Brain microvascular endothelial cell (primary cell): ENCODE measurements at regions not wholly inside any gene's neighbourhood (a gene's known extent, or its start where the extent isn't known, plus 50 kb on each side); places are given as distances from the start of the nearest gene placed in this dataset.

Source experiments
- DNase-seq: peaks from one replicate; pipeline ENCODE4 v3.0.0-alpha.2; 2020
- H3K27ac ChIP-seq: fragments of 250-450 bp; sonication (Bioruptor Pico); 2 replicates; pipeline ENCODE4 v1.5.1; 2020; ENCODE audit warnings: mild to moderate bottlenecking, moderate library complexity
- H3K27me3 ChIP-seq: fragments of 250-450 bp; sonication (Bioruptor Pico); replicated peaks from 2 replicates; pipeline ENCODE4 v1.5.1; 2020; ENCODE audit warnings: mild to moderate bottlenecking
- H3K36me3 ChIP-seq: fragments of 250-450 bp; sonication (Bioruptor Pico); replicated peaks from 2 replicates; pipeline ENCODE4 v1.5.1; 2020; ENCODE audit warnings: mild to moderate bottlenecking
- H3K4me3 ChIP-seq: 2 replicates; pipeline ENCODE4 v1.5.1; 2011; ENCODE audit warnings: low read depth, mild to moderate bottlenecking, control low read depth, low read length, moderate library complexity
- CTCF ChIP-seq: IDR thresholded peaks from 2 replicates; pipeline ENCODE4 v1.5.1; 2011; ENCODE audit warnings: low read depth, mild to moderate bottlenecking, moderate library complexity, low read length, control low read depth, inconsistent platforms; ENCODE audit errors: missing control alignments
- in situ Hi-C: cut with HindIII; loops from 2 replicates; pipeline ENCODE4 v1.10.0; 2017; ENCODE audit warnings: low sequenced_read_pairs, low pct_ligation_motif_present

GRCh38 chr1:96020378-96020777 is 701.2 kb upstream of the PTBP2 start:
- H3K36me3 ChIP-seq, result no peaks in the 10 kb centered on the region
- no peak overlapping the region for H3K4me3 ChIP-seq
- no peak overlapping the region for H3K27ac ChIP-seq
- no peaks in the 10 kb centered on the region for H3K27me3 ChIP-seq
- no peak for DNase-seq
- in situ Hi-C loops, result no loop called here
- no peak for TF ChIP-seq CTCF

DNA sequence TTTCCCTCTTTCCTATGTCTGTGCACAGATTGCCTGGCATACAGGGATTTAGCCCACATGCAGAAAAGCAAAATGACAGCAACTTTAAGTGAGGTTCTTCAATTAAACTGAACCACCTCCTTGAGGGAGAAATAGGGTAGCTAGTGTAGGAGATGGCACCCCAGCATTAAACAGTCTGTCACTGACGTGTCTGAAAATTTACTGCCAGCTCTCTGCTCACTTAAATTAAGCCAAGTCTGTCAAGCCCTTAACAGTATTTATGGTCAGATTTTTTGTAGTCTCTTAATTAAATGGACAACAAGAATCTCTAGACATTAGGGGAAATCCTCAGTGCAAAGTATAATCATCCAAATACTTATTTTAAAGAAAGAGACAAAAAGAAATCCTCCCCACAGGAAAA is 696.5 kb upstream of the PTBP2 start:
- Histone ChIP-seq H3K4me3 (no peak overlapping the region), H3K36me3 (no peaks in the 10 kb centered on the region), H3K27me3 (no peaks in the 10 kb centered on the region), H3K27ac (no peak overlapping the region)
- in situ Hi-C loops, result no loop called here
- DNase-seq, result no peak
- no peak for TF ChIP-seq CTCF

GRCh38 chr1:96028071-96028470 is 693.5 kb upstream of the PTBP2 start:
- in situ Hi-C loops, result no loop called here
- no peak overlapping the region for H3K27ac ChIP-seq
- no peaks in the 10 kb centered on the region for H3K27me3 ChIP-seq
- no peak overlapping the region for H3K4me3 ChIP-seq
- no peak for TF ChIP-seq CTCF
- DNase-seq, result no peak
- H3K36me3 ChIP-seq, result no peaks in the 10 kb centered on the region

GRCh38 chr1:96030312-96030711 is 691.3 kb upstream of the PTBP2 start:
- no peak for TF ChIP-seq CTCF
- in situ Hi-C loops, result no loop called here

GRCh38 chr1:96034006-96034405 is 687.6 kb upstream of the PTBP2 start:
- no peaks in the 10 kb centered on the region for H3K36me3 ChIP-seq
- no peak overlapping the region for H3K4me3 ChIP-seq
- in situ Hi-C loops, result no loop called here
- no peak for DNase-seq
- H3K27me3 ChIP-seq, result no peaks in the 10 kb centered on the region
- TF ChIP-seq CTCF, result no peak
- H3K27ac ChIP-seq, result no peak overlapping the region

More at GRCh38 chr1:96030312-96030711, 691.3 kb upstream of the PTBP2 start:
- Histone ChIP-seq H3K27me3 (no peaks in the 10 kb centered on the region), H3K36me3 (no peaks in the 10 kb centered on the region), H3K4me3 (no peak overlapping the region), H3K27ac (no peak overlapping the region)
- no peak for DNase-seq

- H3K27ac ChIP-seq, result no peak overlapping the region
- in situ Hi-C loops, result no loop called here
- TF ChIP-seq CTCF, result no peak
- no peak overlapping the region for H3K4me3 ChIP-seq
- no peaks in the 10 kb centered on the region for H3K36me3 ChIP-seq
- no peak for DNase-seq
- H3K27me3 ChIP-seq, result no peaks in the 10 kb centered on the region
Observed at GRCh38 chr1:96036763-96037162, 684.8 kb upstream of the PTBP2 start.
